Stimulated activated naive CD4-positive, alpha-beta T cell treated with Interleukin-2 at 50 U/mL for 16 hours (primary cell): ENCODE measurements at regions not wholly inside any gene's neighbourhood (a gene's known extent, or its start where the extent isn't known, plus 50 kb on each side); places are given as distances from the start of the nearest gene placed in this dataset.

Experiments used
- DNase-seq: peaks from one replicate; lab custom pipeline; 2025; lab: John Stamatoyannopoulos, UW

- no peak for DNase-seq
Observed at GRCh38 chr11:122346006-122346405, 230.0 kb upstream of the BLID start.

- DNase-seq: no peak
Observed at GRCh38 chr11:122345586-122345985, 229.6 kb upstream of the BLID start.

GRCh38 chr11:122344215-122344614 is 228.2 kb upstream of the BLID start:
- DNase-seq: no peak

GRCh38 chr11:122343210-122343609 is 227.2 kb upstream of the BLID start:
- DNase-seq: no peak

- DNase-seq: no peak
Observed at GRCh38 chr11:122342089-122342744, 226.2 kb upstream of the BLID start.

GRCh38 chr11:122341477-122341876 is 225.5 kb upstream of the BLID start:
- DNase-seq: no peak

- DNase-seq: no peak
Observed at GRCh38 chr11:122340607-122341290, 224.7 kb upstream of the BLID start.

- no peak for DNase-seq
Observed at GRCh38 chr11:122339436-122340060, 223.5 kb upstream of the BLID start.

- no peak for DNase-seq
Observed at GRCh38 chr11:122337704-122338103, 221.7 kb upstream of the BLID start.

GRCh38 chr11:122337241-122337640 is 221.2 kb upstream of the BLID start:
- DNase-seq: no peak

GRCh38 chr11:122336706-122337105 is 220.7 kb upstream of the BLID start:
- no peak for DNase-seq

- DNase-seq: no peak
Observed at GRCh38 chr11:122334546-122335339, 218.7 kb upstream of the BLID start.

- DNase-seq: no peak
Observed at GRCh38 chr11:122333467-122333866, 217.5 kb upstream of the BLID start.

GRCh38 chr11:122331079-122331478 is 215.1 kb upstream of the BLID start:
- DNase-seq: no peak

GRCh38 chr11:122330279-122330965 is 214.4 kb upstream of the BLID start:
- DNase-seq: no peak

- DNase-seq: no peak
Observed at GRCh38 chr11:122327528-122327927, 211.5 kb upstream of the BLID start.

GRCh38 chr11:122323754-122324421 is 207.9 kb upstream of the BLID start:
- DNase-seq: no peak

- no peak for DNase-seq
Observed at GRCh38 chr11:122322329-122322728, 206.3 kb upstream of the BLID start.

- no peak for DNase-seq
Observed at GRCh38 chr11:122320671-122321070, 204.7 kb upstream of the BLID start.

- no peak for DNase-seq
Observed at GRCh38 chr11:122319691-122320620, 203.9 kb upstream of the BLID start.
